Endometrial microvascular endothelial cells (primary cell): ENCODE measurements at regions not wholly inside any gene's neighbourhood (a gene's known extent, or its start where the extent isn't known, plus 50 kb on each side); places are given as distances from the start of the nearest gene placed in this dataset.
"Not testable (repeated sequence)": the region's sequence is repeated elsewhere in the genome, so short reads cannot be mapped to it uniquely, and the experiment has no call there.

Experiments
- in situ Hi-C: cut with HindIII; loops from 2 replicates; pipeline ENCODE4 v1.10.0; 2017; ENCODE audit warnings: low sequenced_read_pairs, low pct_unique_long_range_greater_than_20kb; ENCODE audit errors: inconsistent ontology term

DNA sequence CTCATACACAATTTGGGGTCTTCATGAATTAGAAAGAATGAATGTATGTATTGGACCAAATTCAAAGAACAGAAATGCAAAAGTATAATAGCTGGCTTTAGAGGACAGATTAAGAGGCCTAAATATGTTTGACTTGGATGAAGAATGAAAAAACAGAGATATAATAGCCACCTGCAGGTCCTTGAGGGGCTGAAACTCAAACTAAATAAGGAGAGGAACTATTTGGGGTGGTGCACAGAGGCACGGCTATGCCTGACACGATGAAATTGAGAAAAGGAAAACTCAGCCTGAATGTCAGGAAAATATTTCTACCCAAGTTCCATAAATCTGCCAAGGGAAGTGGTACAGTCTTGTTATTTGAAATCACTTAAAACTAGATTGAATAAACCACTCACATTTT, 222.9 kb upstream of the DDHD1 start:
- in situ Hi-C loops = no loop called here

DNA sequence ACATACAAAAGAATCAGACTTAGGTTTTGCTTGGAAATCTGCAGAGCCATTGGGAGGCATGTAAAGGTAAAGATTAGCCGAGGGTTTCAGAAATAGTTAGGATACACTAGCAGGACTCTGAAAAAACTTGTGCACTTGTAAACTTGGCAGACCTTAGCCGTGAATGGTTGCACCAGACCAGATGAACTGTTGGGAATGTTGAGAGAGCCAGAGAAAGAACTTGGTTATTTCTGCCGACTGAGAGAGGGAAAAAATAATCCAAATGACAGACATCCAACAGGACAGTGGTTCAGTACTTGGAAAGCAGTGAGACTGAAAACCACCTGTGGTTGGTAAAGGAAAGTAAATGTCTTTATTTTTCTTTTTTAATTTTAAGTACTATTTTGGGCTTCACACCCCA, 222.5 kb upstream of the DDHD1 start:
- in situ Hi-C loops = no loop called here

GRCh38 chr14:53368711-53369201, 215.6 kb upstream of the DDHD1 start:
- in situ Hi-C loops = no loop called here

DNA sequence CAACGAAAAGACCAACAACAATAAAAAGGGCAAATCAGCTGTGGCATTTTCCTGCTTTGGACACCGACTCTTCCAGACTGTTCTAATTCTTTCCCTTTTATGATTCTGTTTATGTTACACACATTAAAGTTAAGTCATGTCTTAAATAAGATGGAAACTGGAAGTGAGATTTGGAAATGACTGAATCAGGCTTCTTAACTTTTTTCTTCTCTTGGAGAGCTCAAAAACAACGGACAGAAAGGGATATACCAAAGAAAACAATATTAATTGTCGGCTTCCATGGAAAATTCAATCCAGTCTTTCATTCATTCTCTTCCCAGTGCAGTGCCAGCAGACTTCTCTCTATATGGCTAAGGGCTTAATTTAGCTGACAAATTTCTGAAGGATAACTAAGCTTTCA, 214.9 kb upstream of the DDHD1 start:
- in situ Hi-C loops = no loop called here

- in situ Hi-C loops = no loop called here
Observed at GRCh38 chr14:53367644-53368026, 214.5 kb upstream of the DDHD1 start.

- in situ Hi-C loops = no loop called here
Observed at GRCh38 chr14:53365486-53366130, 212.5 kb upstream of the DDHD1 start.

GRCh38 chr14:53362916-53363315, 209.8 kb upstream of the DDHD1 start:
- in situ Hi-C loops = not testable (repeated sequence)

- in situ Hi-C loops = no loop called here
Observed at GRCh38 chr14:53360829-53361228, 207.7 kb upstream of the DDHD1 start.

GRCh38 chr14:53358166-53358565, 205.0 kb upstream of the DDHD1 start:
- in situ Hi-C loops = no loop called here

- in situ Hi-C loops = no loop called here
Observed at GRCh38 chr14:53356361-53357150, 203.4 kb upstream of the DDHD1 start.

DNA sequence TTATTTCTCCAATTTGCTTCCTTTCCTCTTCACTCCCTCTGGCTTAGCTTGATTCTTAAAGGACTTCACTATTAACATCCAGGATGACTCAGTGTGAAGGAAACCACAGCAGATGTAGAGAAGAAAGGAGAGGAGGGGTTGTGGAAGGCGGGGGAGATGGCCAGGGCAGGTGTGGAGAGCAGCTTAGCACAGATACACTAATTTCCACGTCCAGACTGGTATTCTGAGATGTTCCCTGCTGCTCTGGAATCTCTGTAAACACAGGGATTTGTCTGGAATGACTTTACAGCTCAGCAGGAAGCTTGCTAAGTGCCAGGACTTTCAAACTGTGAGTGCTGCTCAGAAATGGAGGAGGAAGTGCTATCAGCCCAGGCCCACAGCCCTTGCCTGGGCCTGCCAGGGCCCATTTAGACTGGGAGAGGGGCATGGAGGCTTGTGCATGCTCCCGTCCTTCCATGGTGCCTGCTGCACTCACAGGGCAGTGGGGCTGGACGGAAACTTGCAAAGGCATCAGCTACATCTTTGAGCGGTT, 202.5 kb upstream of the DDHD1 start:
- in situ Hi-C loops = no loop called here

DNA sequence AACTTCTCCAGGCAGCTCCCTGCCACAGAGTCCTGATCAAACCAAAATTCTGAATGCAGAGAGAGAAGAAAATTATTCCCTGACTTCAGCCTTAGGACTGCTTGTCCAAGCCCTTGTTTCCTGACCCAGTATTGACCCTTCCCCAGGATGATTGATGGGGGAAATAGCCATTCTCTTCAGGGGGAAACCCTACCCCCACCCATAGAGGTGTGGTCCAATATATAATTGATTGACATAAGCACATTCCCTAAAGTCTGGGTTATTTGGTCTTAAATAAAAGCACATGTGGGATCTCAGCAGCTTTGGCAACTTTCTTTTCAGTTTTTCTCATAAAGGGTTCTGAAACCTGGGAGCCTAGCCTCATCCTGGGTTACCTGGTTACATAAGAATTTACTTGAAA, 201.2 kb upstream of the DDHD1 start:
- in situ Hi-C loops = no loop called here

GRCh38 chr14:53350866-53351265, 197.7 kb upstream of the DDHD1 start:
- in situ Hi-C loops = no loop called here

GRCh38 chr14:53350429-53350828, 197.3 kb upstream of the DDHD1 start:
- in situ Hi-C loops = no loop called here

GRCh38 chr14:53346988-53347387, 193.9 kb upstream of the DDHD1 start:
- in situ Hi-C loops = no loop called here

DNA sequence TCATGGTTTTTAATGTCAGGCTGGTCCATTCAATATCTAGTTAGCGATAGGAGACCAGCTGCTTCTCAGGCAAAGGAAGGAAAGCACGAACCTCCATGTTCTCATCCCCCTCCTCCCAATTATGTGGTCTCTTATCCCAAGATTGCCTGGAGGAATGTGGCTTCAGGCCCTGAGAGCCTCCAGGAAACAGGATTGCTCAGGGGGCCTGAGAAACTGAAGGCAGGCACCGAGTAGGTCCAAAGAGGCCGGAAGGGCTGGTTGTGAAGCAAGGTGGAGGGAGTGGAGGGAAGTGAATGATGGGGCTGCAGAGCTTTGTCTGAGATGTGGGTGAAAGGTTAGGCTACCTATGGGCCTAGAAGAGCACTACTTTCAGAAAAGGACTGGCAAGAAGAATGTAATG, 188.2 kb upstream of the DDHD1 start:
- in situ Hi-C loops = no loop called here

DNA sequence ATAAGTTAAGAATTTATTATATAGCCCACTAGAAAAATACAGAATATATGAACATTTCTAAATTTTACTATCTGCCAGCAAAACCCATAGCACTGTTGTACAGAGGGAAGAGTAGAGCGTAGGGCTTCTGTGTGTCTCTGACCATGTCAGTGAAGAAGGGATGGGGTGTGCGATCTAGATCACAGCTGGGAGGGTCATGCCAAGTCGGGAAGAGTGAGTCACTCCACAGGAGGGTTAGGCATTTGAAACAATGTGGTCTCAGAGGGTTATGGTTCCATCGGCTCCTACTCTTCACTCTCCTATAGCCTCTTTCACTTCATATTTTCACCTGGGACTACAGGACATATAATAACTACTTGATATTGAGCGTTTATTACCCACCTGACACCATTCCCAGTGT, 185.1 kb upstream of the DDHD1 start:
- in situ Hi-C loops = no loop called here

DNA sequence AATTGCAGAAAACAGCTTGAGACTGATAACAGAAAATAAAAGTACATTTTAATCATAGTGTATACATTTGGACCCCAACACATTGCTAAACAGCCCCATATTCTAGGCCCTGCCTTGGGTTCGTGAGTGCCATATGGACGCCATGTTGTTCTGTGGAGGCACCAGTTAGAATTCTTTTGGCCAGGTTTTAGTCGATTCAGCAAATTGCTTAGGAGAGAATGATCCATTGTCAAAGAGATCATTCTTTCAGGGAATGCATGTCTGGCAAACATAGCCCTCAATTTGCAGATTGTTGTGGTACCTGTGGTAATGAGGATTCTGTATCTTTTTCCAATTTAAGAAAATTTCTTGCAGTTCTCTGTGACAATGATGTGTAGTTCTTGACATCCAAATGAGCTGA, 183.6 kb upstream of the DDHD1 start:
- in situ Hi-C loops = no loop called here

DNA sequence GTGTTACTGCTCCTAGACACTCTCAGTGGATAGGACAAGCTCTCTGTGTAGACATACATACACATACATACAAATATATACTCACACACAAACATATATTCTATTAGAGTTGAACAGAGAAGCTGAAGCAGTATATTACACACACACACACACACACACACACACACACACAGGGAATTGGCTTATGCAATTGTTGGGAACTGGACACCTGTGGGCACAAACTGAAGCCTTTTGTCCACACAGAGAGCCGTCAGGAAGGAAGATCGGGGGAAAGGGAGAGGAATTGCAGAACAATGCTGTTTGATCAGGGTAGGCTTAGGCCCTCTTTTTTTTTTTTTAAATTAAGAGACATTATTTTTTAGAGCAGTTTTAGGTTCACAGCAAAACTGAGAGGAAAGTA, 180.7 kb upstream of the DDHD1 start:
- in situ Hi-C loops = no loop called here

- in situ Hi-C loops = no loop called here
Observed at GRCh38 chr14:53331921-53332320, 178.8 kb upstream of the DDHD1 start.
